Tibial nerve (tissue), 4 donors: ENCODE measurements at regions not wholly inside any gene's neighbourhood (a gene's known extent, or its start where the extent isn't known, plus 50 kb on each side); places are given as distances from the start of the nearest gene placed in this dataset.

ENCODE experiments used
- DNase-seq, 2 donors: peaks; one replicate each; pipeline ENCODE4 v3.0.0-alpha.2; 2019; ENCODE audit warnings: low spot score in 2 of 2
- H3K27ac ChIP-seq, 4 donors: fragments of 200-600 bp; sonication (generic) in 3 of 4; one replicate each; pipeline ENCODE4 v1.5.1; 2017 to 2019; ENCODE audit warnings: mild to moderate bottlenecking in 1 of 4
- H3K27me3 ChIP-seq, 2 donors: fragments of 200-600 bp; sonication (generic) in 1 of 2; one replicate each; pipeline versions ENCODE4 v1.5.1 to v1.6.0; 2017 to 2019
- H3K36me3 ChIP-seq, 3 donors: fragments of 200-600 bp; sonication (generic); one replicate each; pipeline ENCODE4 v1.5.1; 2018 to 2019
- H3K4me1 ChIP-seq, 4 donors: fragments of 200-600 bp; sonication (generic) in 3 of 4; one replicate each; pipeline ENCODE4 v1.5.1; 2017 to 2019
- H3K4me3 ChIP-seq, 4 donors: fragments of 200-600 bp; sonication (generic) in 3 of 4; one replicate each; pipeline ENCODE4 v1.5.1; 2017 to 2019; ENCODE audit warnings: mild to moderate bottlenecking in 1 of 4, moderate library complexity in 1 of 4
- H3K9me3 ChIP-seq, 4 donors: fragments of 200-600 bp; sonication (generic) in 3 of 4; one replicate each; pipeline ENCODE4 v1.5.1; 2017 to 2019
- CTCF ChIP-seq, 5 experiments: fragments of 200-600 bp in 3 of 5; fragments of 450-650 bp in 2 of 5; sonication (generic) in 3 of 5; IDR thresholded peaks; one replicate each; pipeline ENCODE4 v1.5.1; 2016 to 2019; ENCODE audit warnings: antibody characterized with exemption in 5 of 5, mild to moderate bottlenecking in 3 of 5, moderate library complexity in 2 of 5
- EP300 ChIP-seq, 2 donors: sonication (generic); formaldehyde crosslinking; IDR thresholded peaks; one replicate each; pipeline ENCODE4 v1.6.1; 2017; ENCODE audit warnings: antibody characterized with exemption in 2 of 2, mild to moderate bottlenecking in 1 of 2
- POLR2A ChIP-seq, 2 donors: fragments of 450-650 bp; IDR thresholded peaks; one replicate each; pipeline ENCODE4 v1.6.1; 2017; ENCODE audit warnings: antibody characterized with exemption in 2 of 2, mild to moderate bottlenecking in 2 of 2, moderate library complexity in 2 of 2
- WGBS, 2 donors: methylation state at CpG; one replicate each; pipeline ENCODE4 v1.1.5; 2018; 5-methylcytosine and 5-hydroxymethylcytosine counted together

DNA sequence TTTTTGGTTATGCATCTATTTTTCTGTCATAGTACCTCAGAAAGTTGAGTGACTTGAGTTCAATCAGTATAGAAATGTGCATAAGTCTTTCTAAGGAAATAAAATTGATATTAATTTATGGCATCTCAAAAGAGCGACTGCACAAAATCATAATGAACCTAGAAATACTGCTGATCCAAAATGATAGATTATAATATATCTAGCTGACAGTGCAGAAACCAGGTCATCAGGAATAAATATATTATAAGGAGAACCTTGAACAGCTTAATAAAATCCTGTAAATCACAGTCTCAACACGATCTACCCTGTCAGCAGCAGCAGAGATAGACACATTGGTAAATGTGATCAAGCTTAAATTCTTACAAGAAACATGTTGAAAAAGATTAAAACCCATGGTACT, 1106.6 kb upstream of the CDH18 start:
- 83 to 84% methylated on average over 2 of the region's 2 CpGs for WGBS, 2 donors
- H3K27me3 ChIP-seq: no peaks in the 10 kb centered on the region
- no peak for DNase-seq
- TF ChIP-seq CTCF (IDR thresholded peaks at IDR 0.05) (no peak), EP300 (IDR thresholded peaks at IDR 0.05) (no peak), POLR2A (IDR thresholded peaks at IDR 0.05) (no peak)
- no peaks in the 10 kb centered on the region for H3K4me1 ChIP-seq
- no peak overlapping the region for H3K4me3 ChIP-seq
- no peaks in the 10 kb centered on the region for H3K36me3 ChIP-seq
- H3K27ac ChIP-seq: no peak overlapping the region
- no peaks in the 10 kb centered on the region for H3K9me3 ChIP-seq

DNA sequence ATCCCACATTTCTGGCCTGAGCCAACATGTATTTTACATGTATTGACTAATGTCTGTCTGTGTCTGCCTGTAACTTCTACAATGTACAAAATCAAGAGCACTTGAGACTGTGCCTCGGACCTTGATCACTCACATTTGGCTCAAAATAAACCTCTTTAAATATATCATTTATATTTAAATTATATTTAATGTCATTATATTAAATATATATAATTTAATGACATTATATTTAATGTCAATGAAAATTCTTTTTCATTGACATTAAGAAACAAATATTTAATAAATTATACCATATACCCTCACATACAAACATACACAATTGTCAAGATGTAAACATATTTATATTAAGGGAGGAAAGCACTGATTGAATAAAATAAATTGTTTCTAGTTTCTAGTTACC, 1099.8 kb upstream of the CDH18 start:
- H3K36me3 ChIP-seq: no peaks in the 10 kb centered on the region
- TF ChIP-seq POLR2A (IDR thresholded peaks at IDR 0.05) (no peak), EP300 (IDR thresholded peaks at IDR 0.05) (no peak), CTCF (IDR thresholded peaks at IDR 0.05) (no peak)
- H3K4me3 ChIP-seq: no peak overlapping the region
- WGBS, 2 donors: 82 to 94% methylated on average over 1 of the region's 1 CpG
- no peak for DNase-seq
- H3K27me3 ChIP-seq: no peaks in the 10 kb centered on the region
- no peaks in the 10 kb centered on the region for H3K4me1 ChIP-seq
- no peaks in the 10 kb centered on the region for H3K9me3 ChIP-seq
- H3K27ac ChIP-seq: no peak overlapping the region

DNA sequence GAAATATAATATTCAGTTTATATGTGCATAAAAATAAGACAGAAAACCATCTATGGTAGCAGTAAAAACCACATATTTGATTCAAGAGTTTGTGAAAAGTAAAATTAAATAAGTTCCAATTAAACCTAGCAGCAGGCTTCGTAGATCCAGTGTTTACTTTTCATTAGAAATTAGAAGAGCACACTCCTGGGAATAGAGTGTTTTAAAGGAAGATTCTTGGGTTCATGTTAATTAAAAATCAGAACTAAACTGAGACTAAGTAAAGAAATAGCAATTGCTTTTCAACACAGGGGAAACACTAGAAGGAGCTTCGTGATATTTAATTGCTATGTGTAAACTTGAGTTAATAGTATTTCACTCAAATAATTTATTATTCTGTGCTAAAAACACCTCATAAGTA, 1097.8 kb upstream of the CDH18 start:
- H3K9me3 ChIP-seq: no peaks in the 10 kb centered on the region
- H3K36me3 ChIP-seq: no peaks in the 10 kb centered on the region
- no peaks in the 10 kb centered on the region for H3K4me1 ChIP-seq
- no peak for TF ChIP-seq CTCF (IDR thresholded peaks at IDR 0.05)
- no peak overlapping the region for H3K4me3 ChIP-seq
- DNase-seq: no peak
- 53 to 57% methylated on average over 2 of the region's 2 CpGs for WGBS, 2 donors
- no peaks in the 10 kb centered on the region for H3K27me3 ChIP-seq
- H3K27ac ChIP-seq: no peak overlapping the region

DNA sequence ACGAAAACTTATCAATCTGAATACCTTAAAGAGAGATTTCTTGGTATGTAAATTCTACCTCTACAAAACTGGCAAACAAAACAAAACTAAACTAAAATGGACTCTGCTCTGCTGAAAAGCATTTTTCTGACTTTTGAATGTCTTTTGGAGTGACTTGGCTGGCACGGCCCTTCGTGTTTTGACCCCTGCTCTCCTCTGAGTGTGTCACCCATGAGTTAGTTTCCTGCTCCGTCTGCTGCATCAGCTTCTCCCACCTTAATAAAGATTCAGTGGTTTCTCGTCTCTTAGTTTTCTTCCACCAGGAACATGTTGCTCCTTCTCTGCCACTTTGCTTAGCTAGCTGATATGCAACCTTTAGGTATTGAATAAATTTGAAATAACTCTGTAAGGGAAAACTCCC, 1084.0 kb upstream of the CDH18 start:
- no peaks in the 10 kb centered on the region for H3K27me3 ChIP-seq
- no peak for TF ChIP-seq CTCF (IDR thresholded peaks at IDR 0.05)
- TF ChIP-seq POLR2A (IDR thresholded peaks at IDR 0.05): no peak
- TF ChIP-seq EP300 (IDR thresholded peaks at IDR 0.05): no peak
- no peak for DNase-seq
- no peaks in the 10 kb centered on the region for H3K9me3 ChIP-seq
- H3K36me3 ChIP-seq: no peaks in the 10 kb centered on the region
- no peaks in the 10 kb centered on the region for H3K4me1 ChIP-seq
- H3K4me3 ChIP-seq: no peak overlapping the region
- H3K27ac ChIP-seq: no peak overlapping the region
- 54 to 58% methylated on average over 5 of the region's 5 CpGs for WGBS, 2 donors

DNA sequence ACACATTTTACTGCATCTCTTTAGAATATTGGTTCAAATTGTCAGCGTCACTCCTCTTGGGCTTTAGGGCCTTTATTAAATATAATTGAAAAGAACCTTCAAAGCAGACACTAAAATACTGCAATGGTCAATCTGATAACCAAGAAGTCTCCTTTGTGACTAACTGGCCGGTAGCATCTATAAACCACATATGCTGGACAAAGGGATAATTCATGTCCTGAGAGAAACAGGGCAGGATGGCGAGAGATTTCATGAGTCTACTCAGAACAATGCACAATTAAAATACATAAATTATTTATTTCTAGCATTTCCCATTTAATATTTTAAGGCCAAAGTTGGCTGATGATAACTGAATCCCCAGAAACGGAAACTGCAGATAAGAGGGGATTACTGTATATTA, 1083.4 kb upstream of the CDH18 start:
- H3K4me1 ChIP-seq: no peaks in the 10 kb centered on the region
- H3K27ac ChIP-seq: no peak overlapping the region
- H3K27me3 ChIP-seq: no peaks in the 10 kb centered on the region
- H3K36me3 ChIP-seq: no peaks in the 10 kb centered on the region
- no peak for DNase-seq
- H3K4me3 ChIP-seq: no peak overlapping the region
- 48 to 62% methylated on average over 4 of the region's 4 CpGs for WGBS, 2 donors
- TF ChIP-seq EP300 (IDR thresholded peaks at IDR 0.05) (no peak), POLR2A (IDR thresholded peaks at IDR 0.05) (no peak), CTCF (IDR thresholded peaks at IDR 0.05) (no peak)
- no peaks in the 10 kb centered on the region for H3K9me3 ChIP-seq
